Epithelial cell of esophagus (primary cell): ENCODE measurements at regions not wholly inside any gene's neighbourhood (a gene's known extent, or its start where the extent isn't known, plus 50 kb on each side); places are given as distances from the start of the nearest gene placed in this dataset.
A peak's percentile ranks its signal among the peaks of the same experiment; 100 is the strongest.

Source experiments
- DNase-seq: peaks from one replicate; pipeline ENCODE4 v3.0.0; 2010; ENCODE audit warnings: low read depth
- H3K4me3 ChIP-seq: 2 replicates; pipeline ENCODE4 v1.5.1; 2011; ENCODE audit warnings: mild to moderate bottlenecking, low read length, control low read depth
- TF ChIP-seq, protein P1 (sequence below): IDR thresholded peaks from 2 replicates; pipeline ENCODE4 v1.5.1; 2011; ENCODE audit warnings: low read depth, mild to moderate bottlenecking, low read length, control low read depth, inconsistent platforms; ENCODE audit not compliant: insufficient read depth; ENCODE audit errors: missing control alignments

DNA sequence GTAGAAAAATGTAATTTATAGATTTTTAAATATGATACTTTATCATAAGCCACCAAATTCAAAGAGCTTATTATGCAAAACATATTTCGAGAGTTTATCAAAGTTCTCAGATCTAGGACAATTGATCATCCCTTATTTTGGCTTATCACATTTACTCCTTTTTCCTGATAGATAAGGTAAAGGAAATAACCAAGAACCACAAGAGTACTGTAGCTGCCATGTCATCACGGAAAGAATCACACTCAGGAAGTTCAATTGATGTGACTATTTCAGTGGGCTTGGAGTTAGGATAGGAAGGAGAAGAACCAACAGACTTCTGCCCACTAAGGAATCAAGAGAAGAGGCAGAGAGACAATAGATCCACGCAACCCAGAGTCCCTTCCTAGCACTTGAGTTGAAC is 142.7 kb upstream of the TMCO5A start:
- TF ChIP-seq, protein P1, sequence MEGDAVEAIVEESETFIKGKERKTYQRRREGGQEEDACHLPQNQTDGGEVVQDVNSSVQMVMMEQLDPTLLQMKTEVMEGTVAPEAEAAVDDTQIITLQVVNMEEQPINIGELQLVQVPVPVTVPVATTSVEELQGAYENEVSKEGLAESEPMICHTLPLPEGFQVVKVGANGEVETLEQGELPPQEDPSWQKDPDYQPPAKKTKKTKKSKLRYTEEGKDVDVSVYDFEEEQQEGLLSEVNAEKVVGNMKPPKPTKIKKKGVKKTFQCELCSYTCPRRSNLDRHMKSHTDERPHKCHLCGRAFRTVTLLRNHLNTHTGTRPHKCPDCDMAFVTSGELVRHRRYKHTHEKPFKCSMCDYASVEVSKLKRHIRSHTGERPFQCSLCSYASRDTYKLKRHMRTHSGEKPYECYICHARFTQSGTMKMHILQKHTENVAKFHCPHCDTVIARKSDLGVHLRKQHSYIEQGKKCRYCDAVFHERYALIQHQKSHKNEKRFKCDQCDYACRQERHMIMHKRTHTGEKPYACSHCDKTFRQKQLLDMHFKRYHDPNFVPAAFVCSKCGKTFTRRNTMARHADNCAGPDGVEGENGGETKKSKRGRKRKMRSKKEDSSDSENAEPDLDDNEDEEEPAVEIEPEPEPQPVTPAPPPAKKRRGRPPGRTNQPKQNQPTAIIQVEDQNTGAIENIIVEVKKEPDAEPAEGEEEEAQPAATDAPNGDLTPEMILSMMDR: no peak
- DNase-seq: no peak
- no peak overlapping the region for H3K4me3 ChIP-seq

DNA sequence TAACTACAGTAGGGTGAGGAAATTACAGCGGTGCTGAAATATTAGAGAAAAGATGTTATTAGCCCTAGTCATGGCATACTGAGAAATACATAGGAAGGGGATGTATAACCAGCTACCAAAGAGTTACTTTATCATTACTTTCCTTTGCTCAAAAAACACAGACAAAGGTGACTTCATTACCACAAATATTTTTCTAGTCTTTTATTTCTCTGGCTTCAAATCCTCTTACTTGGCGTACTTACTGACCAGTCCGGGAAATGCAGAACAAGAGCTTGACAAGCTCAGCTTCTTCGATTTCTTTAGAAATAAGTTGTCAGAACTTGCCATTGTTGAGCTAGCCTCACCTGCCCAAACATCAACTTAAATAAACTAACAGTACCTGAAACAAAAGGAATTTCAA is 142.1 kb upstream of the TMCO5A start:
- H3K4me3 ChIP-seq: no peak overlapping the region
- DNase-seq: peak; percentile 41
- TF ChIP-seq, protein P1: no peak

DNA sequence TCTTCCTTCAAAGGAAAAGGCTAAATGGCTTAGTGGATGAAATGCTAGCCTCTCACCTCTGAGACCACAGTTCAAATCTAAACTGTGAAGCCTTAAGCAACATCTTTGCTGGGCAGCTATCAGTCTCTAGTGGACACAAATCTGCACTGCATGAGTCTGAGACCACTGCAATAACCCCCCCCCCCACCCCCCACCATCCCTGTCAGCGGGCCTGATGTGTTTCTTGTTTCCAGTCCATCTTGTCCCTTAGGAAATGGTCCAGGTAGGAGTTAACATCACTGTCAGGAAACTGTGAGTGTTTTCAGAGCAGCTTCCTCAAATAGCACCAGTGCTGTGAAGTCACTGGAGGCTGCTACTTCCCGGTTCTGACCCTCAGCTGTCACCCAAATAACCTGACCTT is 140.6 kb upstream of the TMCO5A start:
- no peak for DNase-seq

DNA sequence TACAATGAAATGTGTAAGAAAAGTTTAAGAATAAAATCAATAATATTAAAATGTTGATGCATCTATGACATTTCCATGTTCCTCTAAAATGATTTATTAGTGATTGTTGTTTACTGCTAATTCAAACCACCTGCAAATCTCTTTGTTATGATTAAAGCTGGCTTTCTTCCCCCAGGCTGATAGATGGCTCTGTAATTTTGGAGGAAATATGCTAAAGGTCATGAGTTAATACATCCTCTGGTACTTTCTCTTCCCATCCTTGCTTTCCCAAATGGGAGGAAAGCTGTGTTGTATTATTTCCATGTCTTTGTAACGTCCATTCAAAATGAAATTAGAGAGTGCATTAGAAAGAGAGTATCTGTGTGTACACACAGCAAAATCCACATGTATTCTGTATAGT is 139.5 kb upstream of the TMCO5A start:
- DNase-seq: no peak

More for the DNA sequence above, 140.6 kb upstream of the TMCO5A start:
- TF ChIP-seq, protein P1: no peak
- H3K4me3 ChIP-seq: no peak overlapping the region

DNA sequence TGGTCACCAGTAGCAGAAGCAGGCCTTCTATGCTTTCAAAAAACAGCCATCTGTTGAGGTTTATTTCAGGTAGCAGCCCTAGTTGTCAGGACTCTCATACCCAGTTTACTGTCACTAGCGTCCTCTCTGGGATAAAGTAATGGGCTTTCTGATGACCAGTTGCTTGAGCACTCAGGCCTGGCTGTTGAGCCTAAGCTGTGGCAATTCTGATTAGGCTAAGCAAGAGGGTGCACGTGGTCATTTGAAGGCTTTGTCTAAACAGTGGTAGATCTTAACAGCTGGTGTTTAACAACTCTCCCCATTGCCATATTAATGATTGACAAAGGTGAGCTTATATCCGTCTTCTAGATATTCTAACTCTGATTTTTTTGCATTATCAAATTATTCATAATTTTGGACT is 132.9 kb upstream of the TMCO5A start:
- TF ChIP-seq, protein P1: no peak
- DNase-seq: no peak
- H3K4me3 ChIP-seq: no peak overlapping the region

More for the DNA sequence above, 139.5 kb upstream of the TMCO5A start:
- TF ChIP-seq, protein P1: no peak
- no peak overlapping the region for H3K4me3 ChIP-seq

DNA sequence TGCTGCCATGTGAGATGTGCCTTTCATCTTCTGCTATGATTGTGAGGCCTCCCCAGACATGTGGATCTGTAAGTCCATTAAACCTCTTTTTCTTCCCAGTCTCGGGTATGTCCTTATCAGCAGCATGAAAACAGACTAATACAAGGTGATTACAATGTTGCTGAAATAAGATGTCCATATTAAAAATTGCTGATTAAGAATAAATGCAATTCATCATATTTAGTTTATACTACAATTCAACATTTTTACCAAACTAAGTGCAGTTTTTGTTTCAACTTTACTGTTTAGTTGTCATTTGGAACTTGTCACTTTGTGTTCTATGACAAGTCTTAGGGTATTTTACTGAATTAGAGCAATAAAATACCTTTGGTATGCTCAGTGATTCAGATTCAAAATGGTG is 127.6 kb upstream of the TMCO5A start:
- DNase-seq: no peak
- H3K4me3 ChIP-seq: no peak overlapping the region
- TF ChIP-seq, protein P1: no peak

DNA sequence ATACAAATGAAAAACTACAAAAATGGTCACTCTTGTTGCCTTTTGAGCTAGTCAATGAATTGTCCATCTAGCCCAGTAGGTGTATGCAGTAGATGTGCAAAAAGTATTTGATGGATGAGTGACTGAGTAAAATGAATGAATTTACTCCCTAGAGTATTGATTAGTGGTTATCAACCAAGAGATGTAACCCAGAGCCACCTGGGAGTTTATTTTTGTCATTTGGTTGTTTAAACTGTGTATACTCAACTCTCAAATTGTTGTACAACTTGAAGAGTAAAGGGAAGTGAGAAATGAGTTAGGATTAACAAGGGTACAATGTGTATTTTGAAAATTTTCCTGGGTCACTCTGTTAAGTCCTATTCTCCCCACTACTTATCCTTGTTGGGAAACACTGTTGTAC is 124.1 kb upstream of the TMCO5A start:
- H3K4me3 ChIP-seq: no peak overlapping the region
- no peak for DNase-seq
- TF ChIP-seq, protein P1: no peak
